Keratinocyte (primary cell): ENCODE measurements at regions not wholly inside any gene's neighbourhood (a gene's known extent, or its start where the extent isn't known, plus 50 kb on each side); places are given as distances from the start of the nearest gene placed in this dataset.

Source experiments
- DNase-seq: peaks from one replicate; pipeline ENCODE4 v3.0.0-alpha.2; 2011; ENCODE audit warnings: low read depth, missing footprints, low spot score
- FAIRE-seq: peaks from 2 replicates; lab custom pipeline; 2011; peaks lifted over from hg19 to GRCh38; lab: Jason Lieb, UNC
- H2AFZ ChIP-seq: 2 replicates; pipeline ENCODE4 v1.6.0; 2012; ENCODE audit warnings: low read length, control low read depth, inconsistent platforms; ENCODE audit not compliant: control insufficient read depth
- H3K27ac ChIP-seq: 2 replicates; pipeline ENCODE4 v1.5.1; 2011; ENCODE audit warnings: low read length; ENCODE audit not compliant: control insufficient read depth, insufficient read depth
- H3K27me3 ChIP-seq: 3 replicates; pipeline ENCODE4 v1.6.0; 2011; ENCODE audit warnings: low read length; ENCODE audit not compliant: control insufficient read depth, insufficient read depth; ENCODE audit errors: extremely low read depth
- H3K36me3 ChIP-seq, 2 experiments: 2 replicates in 1 of 2; 3 replicates in 1 of 2; pipeline ENCODE4 v1.5.1; 2011; ENCODE audit warnings: low read length in 2 of 2, mild to moderate bottlenecking in 1 of 2; ENCODE audit not compliant: control insufficient read depth in 2 of 2, insufficient read depth in 2 of 2; ENCODE audit errors: extremely low read depth in 1 of 2
- H3K4me1 ChIP-seq: 3 replicates; pipeline ENCODE4 v1.5.1; 2011; ENCODE audit warnings: low read length; ENCODE audit not compliant: control insufficient read depth, insufficient read depth; ENCODE audit errors: extremely low read depth
- H3K4me2 ChIP-seq: 3 replicates; pipeline ENCODE4 v1.6.0; 2011; ENCODE audit warnings: low read depth, low read length; ENCODE audit not compliant: control insufficient read depth, insufficient read depth; ENCODE audit errors: extremely low read depth
- H3K4me3 ChIP-seq, 3 experiments: fragments of 200-600 bp in 1 of 3; sonication (generic) in 1 of 3; 2 replicates in 2 of 3; 3 replicates in 1 of 3; pipeline ENCODE4 v1.5.1; 2011 to 2016; ENCODE audit warnings: low read length in 3 of 3, mild to moderate bottlenecking in 3 of 3, control low read depth in 2 of 3, inconsistent platforms in 1 of 3, low read depth in 1 of 3, mixed read lengths in 1 of 3, mixed run types in 1 of 3, moderate library complexity in 1 of 3; ENCODE audit not compliant: control insufficient read depth in 2 of 3, insufficient read depth in 2 of 3; ENCODE audit errors: extremely low read depth in 1 of 3
- H3K79me2 ChIP-seq: 2 replicates; pipeline ENCODE4 v1.6.0; 2012; ENCODE audit warnings: low read length; ENCODE audit not compliant: control insufficient read depth, insufficient read depth
- H3K9ac ChIP-seq: 3 replicates; pipeline ENCODE4 v1.6.0; 2011; ENCODE audit warnings: low read length; ENCODE audit not compliant: control insufficient read depth, insufficient read depth; ENCODE audit errors: extremely low read depth
- H3K9me1 ChIP-seq: 3 replicates; pipeline ENCODE4 v1.6.0; 2011; ENCODE audit warnings: low read length; ENCODE audit not compliant: control insufficient read depth, insufficient read depth; ENCODE audit errors: extremely low read depth
- H3K9me3 ChIP-seq: 2 replicates; pipeline ENCODE4 v1.5.1; 2012; ENCODE audit warnings: low read depth, low read length; ENCODE audit not compliant: control insufficient read depth
- H4K20me1 ChIP-seq: 3 replicates; pipeline ENCODE4 v1.6.0; 2011; ENCODE audit warnings: low read length; ENCODE audit not compliant: control insufficient read depth, insufficient read depth; ENCODE audit errors: extremely low read depth
- CTCF ChIP-seq, 3 experiments: IDR thresholded peaks in 1 of 3; conservative IDR thresholded peaks in 1 of 3; optimal IDR thresholded peaks in 1 of 3; 2 replicates in 2 of 3; 3 replicates in 1 of 3; pipeline versions ENCODE3 to v1.5.1; 2011; ENCODE audit warnings: low read length in 3 of 3, mild to moderate bottlenecking in 3 of 3, moderate library complexity in 2 of 3, control low read depth in 1 of 3, inconsistent platforms in 1 of 3; ENCODE audit not compliant: insufficient read depth in 2 of 3; ENCODE audit errors: extremely low read depth in 1 of 3
- EZH2 ChIP-seq: IDR thresholded peaks from one replicate; pipeline ENCODE4 v1.6.1; 2012; ENCODE audit warnings: inconsistent platforms, mild to moderate bottlenecking, low read length, moderate library complexity
- dilution Hi-C: fragments of 300-500 bp; cut with MboI; formaldehyde crosslinking; loops from one replicate; pipeline ENCODE4 v1.7.0; 2020; ENCODE audit warnings: low sequenced_read_pairs; ENCODE audit not compliant: extremely low pct_ligation_motif_present

- no peaks in the 10 kb centered on the region for H3K36me3 ChIP-seq
- no peak overlapping the region for H2AFZ ChIP-seq
- no peak for DNase-seq
- H3K79me2 ChIP-seq = no peaks in the 10 kb centered on the region
- H3K27ac ChIP-seq = no peak overlapping the region
- peaks cover 24% of the 10 kb centered on the region for H3K4me1 ChIP-seq
- dilution Hi-C loops = no loop called here
- H3K9me1 ChIP-seq = no peaks in the 10 kb centered on the region
- no peak overlapping the region for H3K4me2 ChIP-seq
- H3K4me3 ChIP-seq = no peak overlapping the region
- no peaks in the 10 kb centered on the region for H4K20me1 ChIP-seq
- no peaks in the 10 kb centered on the region for H3K27me3 ChIP-seq
- FAIRE-seq = no peak
- no peak overlapping the region for H3K9ac ChIP-seq
- TF ChIP-seq EZH2 = no peak
- no peak for TF ChIP-seq CTCF (optimal IDR thresholded peaks at IDR 0.05 in 1 of 3, IDR thresholded peaks at IDR 0.05 in 1 of 3, conservative IDR thresholded peaks at IDR 0.05 in 1 of 3; ENCODE audit: extremely low read depth in 1 of 3, insufficient read depth in 2 of 3, low read length in 3 of 3)
- no peaks in the 10 kb centered on the region for H3K9me3 ChIP-seq
Measured at GRCh38 chr6:170022827-170023619, 267.9 kb downstream of the DLL1 start.

GRCh38 chr6:170022291-170022722 lies 268.6 kb downstream of the DLL1 start:
- Histone ChIP-seq H3K79me2 (no peaks in the 10 kb centered on the region), H2AFZ (no peak overlapping the region), H4K20me1 (no peaks in the 10 kb centered on the region), H3K27me3 (no peaks in the 10 kb centered on the region), H3K27ac (no peak overlapping the region), H3K9me3 (no peaks in the 10 kb centered on the region), H3K4me3 (no peak overlapping the region), H3K4me1 (peaks cover 18% of the 10 kb centered on the region), H3K9me1 (no peaks in the 10 kb centered on the region), H3K4me2 (no peak overlapping the region), H3K9ac (no peak overlapping the region), H3K36me3 (no peaks in the 10 kb centered on the region)
- TF ChIP-seq EZH2 (no peak), CTCF (optimal IDR thresholded peaks at IDR 0.05 in 1 of 3, IDR thresholded peaks at IDR 0.05 in 1 of 3, conservative IDR thresholded peaks at IDR 0.05 in 1 of 3; ENCODE audit: extremely low read depth in 1 of 3, insufficient read depth in 2 of 3, low read length in 3 of 3) (no peak)
- FAIRE-seq = no peak
- dilution Hi-C loops = no loop called here
- no peak for DNase-seq
